GM12865 (cell line): ENCODE measurements at regions not wholly inside any gene's neighbourhood (a gene's known extent, or its start where the extent isn't known, plus 50 kb on each side); places are given as distances from the start of the nearest gene placed in this dataset.
A peak's percentile ranks its signal among the peaks of the same experiment; 100 is the strongest.
"Not testable (repeated sequence)": the region's sequence is repeated elsewhere in the genome, so short reads cannot be mapped to it uniquely, and the experiment has no call there.

Experiments used
- DNase-seq: peaks from one replicate; pipeline ENCODE4 v3.0.0; 2010; ENCODE audit warnings: low read depth
- H3K4me3 ChIP-seq: 2 replicates; pipeline ENCODE4 v1.5.1; 2011; ENCODE audit warnings: mild to moderate bottlenecking, low read depth, low read length, control low read depth
- CTCF ChIP-seq: IDR thresholded peaks from 2 replicates; pipeline ENCODE4 v1.5.1; 2011; ENCODE audit warnings: low read length, control low read depth, low read depth, inconsistent platforms; ENCODE audit not compliant: insufficient read depth; ENCODE audit errors: missing control alignments

GRCh38 chrX:3951859-3952258 lies 238.4 kb upstream of the PRKX start:
- TF ChIP-seq CTCF = no peak
- H3K4me3 ChIP-seq = no peak overlapping the region
- no peak for DNase-seq

DNA sequence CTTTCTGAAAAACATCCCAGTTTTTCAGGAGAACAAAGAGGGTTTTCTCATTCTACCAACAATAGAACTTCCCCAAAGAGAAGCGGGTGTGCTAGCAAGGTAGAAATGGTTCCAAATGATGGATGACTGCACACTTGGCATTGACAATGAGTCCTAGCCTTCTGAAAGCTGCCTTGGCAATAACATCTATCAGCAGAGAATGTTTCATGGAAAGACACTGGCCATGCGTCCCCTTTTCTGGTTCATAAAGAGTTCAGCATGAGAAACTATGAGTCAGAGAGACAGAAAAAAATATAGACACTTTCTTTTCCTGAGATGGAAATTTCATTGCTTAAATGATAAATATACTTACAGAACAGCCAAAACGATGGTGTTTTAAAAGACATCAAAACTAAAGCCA lies 236.9 kb upstream of the PRKX start:
- DNase-seq = no peak
- H3K4me3 ChIP-seq = no peak overlapping the region
- TF ChIP-seq CTCF = no peak

GRCh38 chrX:3943965-3944364 lies 230.5 kb upstream of the PRKX start:
- DNase-seq = no peak
- no peak overlapping the region for H3K4me3 ChIP-seq
- TF ChIP-seq CTCF = no peak

- peak; percentile 14 for DNase-seq
- H3K4me3 ChIP-seq = no peak overlapping the region
Observed at GRCh38 chrX:3940000-3940610, 226.7 kb upstream of the PRKX start.

GRCh38 chrX:3938587-3938986 lies 225.1 kb upstream of the PRKX start:
- no peak for TF ChIP-seq CTCF
- H3K4me3 ChIP-seq = no peak overlapping the region
- no peak for DNase-seq

More at GRCh38 chrX:3940000-3940610, 226.7 kb upstream of the PRKX start:
- TF ChIP-seq CTCF = peak; percentile 18

- DNase-seq, H3K4me3 ChIP-seq: not testable (repeated sequence)
Observed at GRCh38 chrX:3935196-3935595, 221.7 kb upstream of the PRKX start.

- not testable (repeated sequence) for DNase-seq, H3K4me3 ChIP-seq
Observed at GRCh38 chrX:3920424-3921017, 207.1 kb upstream of the PRKX start.

DNA sequence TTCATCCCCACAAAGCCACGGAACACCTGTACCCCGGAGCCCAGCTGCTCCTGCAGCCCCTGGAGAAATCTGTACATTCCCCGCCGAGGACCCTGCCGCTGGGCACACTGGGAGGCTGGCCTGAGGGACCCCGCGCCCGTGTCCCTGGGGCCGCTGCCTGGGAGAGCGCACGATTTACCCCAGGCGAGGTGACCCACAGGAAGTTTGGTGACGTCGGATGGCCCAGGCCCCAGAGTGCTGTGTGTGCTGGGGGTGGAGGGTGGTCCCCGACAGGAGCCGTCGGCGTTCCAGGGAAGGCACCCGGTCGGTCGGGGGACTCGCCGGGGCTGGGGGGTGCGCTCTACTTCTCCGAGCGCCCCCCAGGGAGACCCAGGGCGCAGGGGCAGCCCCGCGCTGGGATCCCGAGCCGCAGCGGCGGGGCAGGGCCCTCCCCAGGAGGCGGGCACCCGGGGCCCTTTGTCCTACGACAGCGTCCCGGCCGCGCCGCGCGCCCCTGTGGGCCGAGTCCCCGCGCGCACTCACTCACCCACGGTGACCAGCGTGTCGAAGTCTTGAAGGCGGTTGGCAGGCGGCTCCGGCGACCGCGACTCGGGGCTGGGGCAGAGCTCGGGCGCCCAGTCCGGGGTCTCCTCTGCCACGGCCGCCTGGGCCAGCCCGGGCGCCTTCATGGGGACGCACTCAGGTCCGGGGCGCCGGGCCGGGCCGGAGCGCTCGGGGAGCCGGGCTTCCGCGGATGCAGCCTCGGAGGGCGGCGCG lies 206.4 kb upstream of the PRKX start:
- DNase-seq, H3K4me3 ChIP-seq: not testable (repeated sequence)

DNA sequence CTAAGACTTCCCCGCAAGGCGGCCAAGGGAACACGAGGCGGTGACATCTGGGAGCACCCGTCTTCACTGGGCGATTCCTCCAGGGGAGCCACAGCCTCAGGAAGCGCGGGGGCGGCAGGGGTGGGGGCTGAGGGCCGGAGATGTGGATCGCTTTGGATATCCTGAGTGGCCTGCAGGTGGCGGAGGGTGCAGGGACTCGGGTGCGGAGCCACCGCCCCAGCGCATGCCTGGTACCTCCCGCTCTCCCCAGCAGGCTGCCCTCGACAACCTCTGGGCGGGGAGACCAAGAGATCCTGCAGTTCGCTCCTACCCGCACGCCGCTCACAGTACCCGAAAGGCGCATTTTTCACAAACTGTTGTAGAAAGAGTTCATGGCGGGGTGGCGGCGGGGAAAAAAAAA lies 201.4 kb upstream of the PRKX start:
- not testable (repeated sequence) for DNase-seq, H3K4me3 ChIP-seq

DNA sequence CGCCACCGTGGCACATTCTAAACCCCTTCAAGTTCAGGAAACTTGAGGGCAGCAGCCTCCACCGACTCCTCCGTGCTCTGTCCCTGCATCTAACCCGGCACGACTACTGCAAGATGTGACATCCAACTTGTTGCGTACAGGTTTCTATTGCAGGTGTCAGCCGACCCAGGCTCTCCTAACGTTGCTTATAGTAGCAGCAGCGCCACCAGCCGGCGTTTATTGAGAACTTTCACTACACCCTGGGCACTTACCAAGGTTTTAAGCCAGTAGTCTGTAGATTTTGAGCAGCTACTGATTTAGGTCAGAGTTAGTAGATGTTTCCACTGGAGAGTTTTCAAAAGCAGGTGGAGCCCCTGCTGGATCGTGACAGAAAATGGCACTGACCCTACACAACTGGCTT lies 200.6 kb upstream of the PRKX start:
- not testable (repeated sequence) for DNase-seq, H3K4me3 ChIP-seq

GRCh38 chrX:3911012-3911411 lies 197.6 kb upstream of the PRKX start:
- DNase-seq = not testable (repeated sequence)

GRCh38 chrX:3910611-3911010 lies 197.2 kb upstream of the PRKX start:
- not testable (repeated sequence) for DNase-seq, H3K4me3 ChIP-seq

More at GRCh38 chrX:3911012-3911411, 197.6 kb upstream of the PRKX start:
- H3K4me3 ChIP-seq = not testable (repeated sequence)
